Immature natural killer cell (primary cell): ENCODE measurements at regions not wholly inside any gene's neighbourhood (a gene's known extent, or its start where the extent isn't known, plus 50 kb on each side); places are given as distances from the start of the nearest gene placed in this dataset.
"Not testable (repeated sequence)": the region's sequence is repeated elsewhere in the genome, so short reads cannot be mapped to it uniquely, and the experiment has no call there.

Experiments used
- DNase-seq, 3 donors: peaks; one replicate each; pipeline ENCODE4 v3.0.0; 2022; ENCODE audit warnings: mixed read lengths in 1 of 3
- H3K27ac Mint-ChIP-seq, 6 donors: one replicate each; pipeline ENCODE4 v1.8.0; 2020; ENCODE audit warnings: mixed read lengths in 6 of 6, mild to moderate bottlenecking in 5 of 6, inconsistent platforms in 4 of 6, moderate library complexity in 3 of 6
- H3K27me3 Mint-ChIP-seq, 3 donors: one replicate each; pipeline ENCODE4 v1.8.0; 2020 to 2021; ENCODE audit warnings: low read depth in 3 of 3, mild to moderate bottlenecking in 3 of 3, mixed read lengths in 3 of 3, moderate library complexity in 3 of 3, inconsistent platforms in 1 of 3
- H3K36me3 Mint-ChIP-seq, 3 donors: one replicate each; pipeline ENCODE4 v1.8.0; 2020; ENCODE audit warnings: mixed read lengths in 3 of 3, inconsistent platforms in 2 of 3, mild to moderate bottlenecking in 2 of 3
- H3K4me1 Mint-ChIP-seq, 2 donors: one replicate each; pipeline ENCODE4 v1.8.0; 2020; ENCODE audit warnings: inconsistent platforms in 2 of 2, mild to moderate bottlenecking in 2 of 2, mixed read lengths in 2 of 2, moderate library complexity in 1 of 2
- H3K4me3 Mint-ChIP-seq, 5 donors: one replicate each; pipeline ENCODE4 v1.8.0; 2020; ENCODE audit warnings: mild to moderate bottlenecking in 5 of 5, mixed read lengths in 5 of 5, inconsistent platforms in 3 of 5, moderate library complexity in 3 of 5
- H3K9me3 Mint-ChIP-seq, 6 donors: one replicate each; pipeline ENCODE4 v1.8.0; 2020; ENCODE audit warnings: mild to moderate bottlenecking in 6 of 6, mixed read lengths in 6 of 6, inconsistent platforms in 4 of 6, moderate library complexity in 3 of 6

DNA sequence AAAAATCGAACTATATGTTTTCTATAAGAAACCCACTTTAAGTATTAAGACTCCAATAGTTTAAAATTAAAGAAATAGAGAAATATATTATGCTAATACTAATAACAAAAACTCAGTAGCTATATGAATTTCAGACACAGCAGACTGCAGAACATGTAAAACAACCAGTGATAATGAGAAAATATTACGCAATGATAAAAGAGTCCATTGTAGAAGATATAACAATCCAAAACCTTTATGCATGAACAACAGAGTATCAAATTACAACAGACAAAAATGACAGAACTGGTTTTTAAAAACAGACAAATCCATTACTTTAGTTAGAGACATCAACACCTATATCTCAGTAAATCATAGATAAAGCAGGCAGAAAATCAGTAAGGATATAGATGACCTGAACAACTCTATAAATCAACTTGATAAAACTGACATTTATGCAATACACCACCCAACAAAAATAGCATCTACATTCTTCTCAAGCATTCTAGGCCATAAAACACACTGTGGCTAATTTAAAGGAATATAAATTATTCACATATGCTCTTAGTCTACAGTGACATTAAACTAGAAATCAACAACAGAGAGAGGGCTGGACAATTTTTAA lies 669.5 kb upstream of the GHITM start:
- Mint-ChIP-seq H3K27me3 (no peaks in the 10 kb centered on the region), H3K4me1 (no peaks in the 10 kb centered on the region), H3K4me3 (no peak overlapping the region), H3K9me3 (peaks cover 8 to 31% (median 11%) of the 10 kb centered on the region in 6 donors), H3K27ac (no peak overlapping the region), H3K36me3 (peaks cover 0 to 2% (median 0%) of the 10 kb centered on the region in 3 donors)
- DNase-seq: no peak

DNA sequence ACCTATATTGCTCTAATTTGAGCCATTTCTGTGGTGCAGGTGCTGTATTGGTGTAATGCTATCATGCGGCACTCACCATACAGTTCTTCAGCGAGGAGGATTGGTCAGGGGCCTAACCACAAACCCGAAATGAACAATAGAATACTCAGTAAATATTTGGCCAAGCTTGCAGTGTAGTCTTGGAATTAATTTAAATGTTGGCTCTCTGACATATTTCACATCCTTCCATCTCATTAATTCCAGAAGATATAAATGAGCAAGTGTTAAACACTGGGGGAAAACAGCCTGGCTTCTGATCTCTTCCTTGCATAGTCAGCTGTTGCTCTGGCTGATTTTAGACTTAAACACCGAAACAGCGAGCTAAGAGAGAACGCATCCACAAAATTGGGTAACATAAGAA lies 663.1 kb upstream of the GHITM start:
- H3K4me3 Mint-ChIP-seq: no peak overlapping the region
- H3K27me3 Mint-ChIP-seq: peaks cover 0 to 2% (median 0%) of the 10 kb centered on the region in 3 donors
- peaks cover 4 to 37% (median 9%) of the 10 kb centered on the region in 6 donors for H3K9me3 Mint-ChIP-seq
- H3K27ac Mint-ChIP-seq: no peak overlapping the region
- H3K36me3 Mint-ChIP-seq: no peaks in the 10 kb centered on the region
- no peaks in the 10 kb centered on the region for H3K4me1 Mint-ChIP-seq
- DNase-seq: no peak

DNA sequence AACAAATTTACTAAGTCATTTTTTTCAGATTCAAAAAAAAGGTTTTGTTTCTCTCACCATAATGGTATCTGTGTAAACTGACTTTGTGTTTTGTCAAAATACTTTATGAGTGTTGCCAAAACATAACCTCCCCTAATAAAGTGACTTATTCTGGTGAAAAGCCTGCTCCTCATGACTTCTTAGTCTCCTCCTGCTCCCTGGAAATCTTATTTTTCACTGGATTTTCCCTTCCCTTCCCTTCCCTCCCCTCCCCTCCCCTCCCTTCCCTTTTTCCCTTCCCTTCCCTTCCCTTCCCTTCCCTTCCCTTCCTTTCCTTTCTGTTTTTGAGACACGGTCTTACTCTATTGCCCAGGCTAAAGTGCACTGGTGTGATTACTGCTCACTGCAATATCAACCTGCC lies 650.1 kb upstream of the GHITM start:
- H3K4me3 Mint-ChIP-seq: no peak overlapping the region
- no peaks in the 10 kb centered on the region for H3K27me3 Mint-ChIP-seq
- peaks cover 4 to 44% (median 10%) of the 10 kb centered on the region in 6 donors for H3K9me3 Mint-ChIP-seq
- no peak overlapping the region for H3K27ac Mint-ChIP-seq
- H3K36me3 Mint-ChIP-seq: peaks cover 0 to 3% (median 0%) of the 10 kb centered on the region in 3 donors
- no peak for DNase-seq
- no peaks in the 10 kb centered on the region for H3K4me1 Mint-ChIP-seq

DNA sequence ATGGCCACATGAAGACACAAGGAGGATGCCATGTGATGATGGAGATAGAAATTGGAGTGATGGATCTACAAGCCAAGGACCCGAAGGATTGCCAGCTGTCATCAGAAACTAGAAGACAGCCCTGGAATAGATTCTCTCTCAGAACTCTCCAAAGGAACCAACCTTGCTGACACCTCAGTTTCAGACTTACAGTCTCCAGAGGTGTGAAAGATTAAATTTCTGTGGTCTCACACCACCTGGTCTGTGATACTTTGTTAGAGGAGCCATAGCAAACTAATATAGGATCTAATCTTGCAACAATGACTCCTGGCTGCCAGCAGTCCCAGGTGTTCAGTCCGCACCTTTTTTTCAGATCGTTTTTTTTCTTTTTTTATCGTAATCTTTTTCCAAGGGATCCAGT lies 647.3 kb upstream of the GHITM start:
- Mint-ChIP-seq H3K4me1 (no peaks in the 10 kb centered on the region), H3K27me3 (no peaks in the 10 kb centered on the region), H3K9me3 (peaks cover 4 to 54% (median 16%) of the 10 kb centered on the region in 6 donors), H3K27ac (no peak overlapping the region), H3K36me3 (peaks cover 0 to 3% (median 0%) of the 10 kb centered on the region in 3 donors), H3K4me3 (no peak overlapping the region)
- no peak for DNase-seq

DNA sequence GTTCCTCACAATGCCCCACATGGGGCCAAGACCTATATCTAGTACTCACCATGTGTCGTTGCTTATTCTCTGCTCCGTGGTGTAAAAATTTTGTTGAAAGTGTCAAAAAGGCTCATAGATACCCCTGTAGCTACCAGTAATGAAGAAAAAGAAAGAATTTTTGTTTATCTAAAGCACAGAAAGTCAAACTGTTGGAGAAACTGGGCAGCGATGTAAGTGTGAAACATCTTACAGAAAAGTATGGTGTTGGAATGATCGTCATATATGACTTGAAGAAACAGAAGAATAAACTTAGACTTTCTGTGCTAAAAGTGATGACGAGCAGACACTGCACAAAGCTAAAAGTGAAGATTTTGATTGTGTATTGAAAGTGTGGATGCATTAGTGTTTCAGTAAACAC lies 626.6 kb upstream of the GHITM start:
- Mint-ChIP-seq H3K27ac (no peak overlapping the region), H3K4me3 (no peak overlapping the region), H3K27me3 (no peaks in the 10 kb centered on the region), H3K9me3 (peaks cover 1 to 37% (median 20%) of the 10 kb centered on the region in 6 donors), H3K36me3 (no peaks in the 10 kb centered on the region), H3K4me1 (no peaks in the 10 kb centered on the region)
- no peak for DNase-seq

DNA sequence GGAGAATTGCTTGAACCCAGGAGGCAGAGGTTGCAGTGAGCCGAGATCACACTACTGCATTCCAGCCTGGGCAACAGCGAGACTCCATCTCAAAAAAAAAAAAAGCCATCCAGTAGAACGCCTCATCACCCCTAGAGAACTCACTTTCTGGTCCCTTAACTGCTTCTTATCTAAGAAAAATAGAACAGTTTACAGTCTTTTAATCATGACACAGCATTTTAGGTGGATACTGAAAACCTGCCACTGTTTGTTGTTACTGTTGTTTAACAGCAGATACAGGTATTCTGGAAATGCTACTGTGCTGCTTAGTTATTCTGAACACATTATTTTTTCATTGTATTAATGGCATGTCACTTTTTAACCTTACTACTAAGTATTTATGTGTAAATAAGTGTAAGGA lies 624.3 kb upstream of the GHITM start:
- Mint-ChIP-seq H3K4me1 (no peaks in the 10 kb centered on the region), H3K27me3 (no peaks in the 10 kb centered on the region), H3K4me3 (no peak overlapping the region), H3K27ac (no peak overlapping the region), H3K36me3 (no peaks in the 10 kb centered on the region), H3K9me3 (peaks cover 0 to 37% (median 24%) of the 10 kb centered on the region in 6 donors)
- no peak for DNase-seq

DNA sequence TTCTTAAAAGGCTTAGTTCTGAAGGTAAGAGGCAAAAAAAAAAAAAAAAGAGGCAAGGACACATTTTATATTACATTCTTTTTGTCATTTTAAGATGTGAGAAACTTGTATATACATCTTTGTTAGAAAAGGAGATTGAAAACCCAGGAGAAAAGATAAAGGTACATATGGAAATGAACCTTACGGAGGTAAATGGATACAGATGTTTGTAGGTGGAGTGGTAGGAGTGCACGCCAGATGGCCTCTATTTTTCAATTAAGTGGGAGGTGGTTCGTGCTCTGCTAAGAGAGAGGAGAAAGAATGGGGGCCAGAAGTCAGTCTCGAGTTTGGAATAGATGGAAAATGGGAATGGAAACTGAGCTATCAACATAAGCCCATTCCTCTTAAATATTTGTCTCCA lies 622.5 kb upstream of the GHITM start:
- Mint-ChIP-seq H3K27me3 (no peaks in the 10 kb centered on the region), H3K36me3 (no peaks in the 10 kb centered on the region), H3K4me3 (no peak overlapping the region), H3K9me3 (peaks cover 6 to 36% (median 21%) of the 10 kb centered on the region in 6 donors), H3K4me1 (no peaks in the 10 kb centered on the region), H3K27ac (no peak overlapping the region)
- DNase-seq: no peak

DNA sequence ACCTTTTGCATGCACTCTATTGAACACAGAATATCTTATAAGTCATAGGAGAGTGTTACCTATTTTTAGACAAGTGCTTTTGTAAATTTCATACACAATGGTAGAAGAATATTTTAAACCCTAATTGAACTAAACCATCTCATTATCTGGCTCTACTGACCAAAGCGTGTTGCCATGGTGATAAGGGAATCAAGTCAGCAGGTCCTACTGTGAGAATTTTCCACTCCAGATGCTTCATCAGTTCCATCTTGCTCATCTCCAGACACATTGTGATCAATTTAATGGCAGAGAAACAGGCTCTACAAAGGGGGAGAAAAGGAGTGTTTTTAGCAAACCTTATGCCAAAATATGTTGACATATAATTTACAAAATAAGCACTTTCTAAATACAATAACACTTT lies 621.9 kb upstream of the GHITM start:
- no peak overlapping the region for H3K4me3 Mint-ChIP-seq
- H3K27me3 Mint-ChIP-seq: no peaks in the 10 kb centered on the region
- H3K27ac Mint-ChIP-seq: no peak overlapping the region
- no peak for DNase-seq
- H3K9me3 Mint-ChIP-seq: peaks cover 7 to 34% (median 21%) of the 10 kb centered on the region in 6 donors
- no peaks in the 10 kb centered on the region for H3K36me3 Mint-ChIP-seq
- no peaks in the 10 kb centered on the region for H3K4me1 Mint-ChIP-seq

DNA sequence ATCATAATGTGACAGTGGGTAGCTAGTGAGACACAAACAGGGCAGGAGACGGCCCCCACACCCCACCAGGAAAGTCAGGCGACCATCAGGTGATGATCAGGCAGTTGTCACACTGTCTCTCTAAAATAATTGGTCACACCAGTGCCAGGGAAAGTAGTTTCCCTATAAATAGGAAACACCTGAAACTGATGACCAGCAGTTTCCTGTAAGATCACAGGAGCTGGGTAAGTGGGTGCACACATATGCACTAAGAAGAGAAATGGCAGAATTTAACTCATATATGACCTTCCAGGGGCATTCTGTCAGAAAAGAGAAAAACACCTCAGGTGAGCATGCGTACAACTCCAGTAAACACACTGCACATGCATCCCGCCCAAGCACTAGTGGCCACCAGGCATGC lies 620.5 kb upstream of the GHITM start:
- no peak for DNase-seq
- Mint-ChIP-seq H3K27me3 (no peaks in the 10 kb centered on the region), H3K36me3 (no peaks in the 10 kb centered on the region), H3K27ac (no peak overlapping the region), H3K4me3 (no peak overlapping the region), H3K4me1 (no peaks in the 10 kb centered on the region), H3K9me3 (peaks cover 7 to 33% (median 18%) of the 10 kb centered on the region in 6 donors)

DNA sequence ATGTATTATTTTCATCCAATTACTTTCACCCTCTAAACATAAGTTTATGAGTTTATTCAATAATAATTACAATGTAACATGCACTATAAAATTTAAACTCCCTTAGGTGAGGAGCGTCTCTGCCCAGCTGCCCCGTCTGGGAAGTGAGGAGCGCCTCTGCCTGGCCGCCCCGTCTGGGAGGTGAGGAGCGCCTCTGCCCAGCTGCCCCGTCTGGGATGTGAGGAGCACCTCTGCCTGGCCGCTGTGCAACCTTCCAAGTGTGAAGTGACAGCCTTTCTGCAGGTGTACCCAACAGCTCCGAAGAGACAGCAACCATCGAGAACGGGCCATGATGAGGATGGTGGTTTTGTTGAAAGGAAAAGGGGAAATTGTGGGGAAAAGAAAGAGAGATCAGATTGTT lies 618.9 kb upstream of the GHITM start:
- H3K36me3 Mint-ChIP-seq, DNase-seq, H3K4me3 Mint-ChIP-seq, H3K27me3 Mint-ChIP-seq, H3K4me1 Mint-ChIP-seq, H3K27ac Mint-ChIP-seq: not testable (repeated sequence)
- peaks cover 8 to 39% (median 21%) of the 10 kb centered on the region in 6 donors for H3K9me3 Mint-ChIP-seq

DNA sequence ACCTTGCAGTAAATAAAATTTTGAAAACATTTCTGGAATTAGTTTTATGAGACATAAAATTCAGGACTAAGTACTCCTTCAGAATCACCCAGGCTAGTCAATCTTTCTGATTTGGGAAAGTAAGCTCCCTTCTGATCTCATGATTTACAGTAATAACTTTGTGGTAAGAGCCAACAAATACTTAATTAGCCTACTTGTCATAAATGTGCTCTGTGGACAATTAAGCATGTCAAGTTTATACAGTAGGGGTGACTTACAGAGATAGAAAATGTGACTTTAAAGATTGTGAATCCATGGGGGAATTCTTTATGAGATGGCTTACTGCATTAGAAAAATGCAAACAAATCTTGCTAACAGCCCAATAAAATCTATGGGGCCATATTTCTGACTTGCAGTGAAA lies 616.9 kb upstream of the GHITM start:
- peaks cover 13 to 43% (median 22%) of the 10 kb centered on the region in 6 donors for H3K9me3 Mint-ChIP-seq
- DNase-seq: no peak
- no peak overlapping the region for H3K4me3 Mint-ChIP-seq
- no peaks in the 10 kb centered on the region for H3K4me1 Mint-ChIP-seq
- no peak overlapping the region for H3K27ac Mint-ChIP-seq
- H3K36me3 Mint-ChIP-seq: no peaks in the 10 kb centered on the region
- peaks cover 0 to 1% (median 0%) of the 10 kb centered on the region in 3 donors for H3K27me3 Mint-ChIP-seq

DNA sequence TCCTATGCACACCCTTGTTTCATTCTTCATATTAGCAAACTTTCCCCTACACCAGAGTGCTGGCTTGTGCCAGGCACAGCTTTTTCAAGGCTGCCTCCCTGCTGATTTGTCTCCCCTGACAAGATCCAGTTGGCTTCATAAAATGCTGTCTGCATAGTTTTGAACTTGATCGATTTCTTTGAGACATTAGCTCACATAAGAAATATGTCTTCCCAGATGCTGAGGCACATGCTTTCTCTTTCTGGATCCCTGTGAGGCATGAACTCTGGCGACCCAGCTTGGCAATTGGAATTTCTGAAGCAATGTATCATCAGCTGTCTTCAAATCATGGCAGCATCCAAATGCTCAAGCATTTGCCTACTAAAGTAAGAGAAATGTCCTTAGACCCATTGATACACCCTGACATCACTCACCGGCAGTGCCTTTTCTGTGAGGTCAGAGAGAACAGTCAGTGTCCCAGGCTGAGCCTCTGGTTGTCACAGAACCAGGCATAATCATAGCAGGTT lies 616.4 kb upstream of the GHITM start:
- no peak overlapping the region for H3K27ac Mint-ChIP-seq
- no peak for DNase-seq
- no peaks in the 10 kb centered on the region for H3K36me3 Mint-ChIP-seq
- H3K9me3 Mint-ChIP-seq: peaks cover 17 to 47% (median 24%) of the 10 kb centered on the region in 6 donors
- H3K27me3 Mint-ChIP-seq: peaks cover 0 to 3% (median 0%) of the 10 kb centered on the region in 3 donors
- no peaks in the 10 kb centered on the region for H3K4me1 Mint-ChIP-seq
- no peak overlapping the region for H3K4me3 Mint-ChIP-seq

DNA sequence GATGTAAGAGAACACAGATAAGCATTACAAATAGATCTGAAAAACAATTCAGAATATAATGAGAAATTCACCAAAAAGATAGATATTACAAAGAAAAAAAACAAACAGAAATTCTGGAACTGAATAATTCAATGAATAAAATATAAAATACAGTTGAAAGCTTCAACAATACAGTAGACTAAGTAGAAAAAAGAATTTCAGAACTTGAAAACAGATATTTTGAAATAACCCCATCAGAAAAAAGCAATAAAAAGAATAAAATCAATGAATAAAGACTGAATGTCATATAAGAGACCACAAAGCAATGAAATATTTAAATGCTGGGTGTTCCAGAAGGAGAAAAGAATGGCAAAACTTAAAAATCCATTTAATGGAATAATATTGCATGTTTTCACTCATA lies 611.4 kb upstream of the GHITM start:
- H3K9me3 Mint-ChIP-seq: peaks cover 13 to 51% (median 21%) of the 10 kb centered on the region in 6 donors
- H3K27me3 Mint-ChIP-seq: peaks cover 0 to 3% (median 0%) of the 10 kb centered on the region in 3 donors
- no peak for DNase-seq
- no peak overlapping the region for H3K27ac Mint-ChIP-seq
- H3K4me1 Mint-ChIP-seq: no peaks in the 10 kb centered on the region
- H3K36me3 Mint-ChIP-seq: no peaks in the 10 kb centered on the region
- H3K4me3 Mint-ChIP-seq: no peak overlapping the region

DNA sequence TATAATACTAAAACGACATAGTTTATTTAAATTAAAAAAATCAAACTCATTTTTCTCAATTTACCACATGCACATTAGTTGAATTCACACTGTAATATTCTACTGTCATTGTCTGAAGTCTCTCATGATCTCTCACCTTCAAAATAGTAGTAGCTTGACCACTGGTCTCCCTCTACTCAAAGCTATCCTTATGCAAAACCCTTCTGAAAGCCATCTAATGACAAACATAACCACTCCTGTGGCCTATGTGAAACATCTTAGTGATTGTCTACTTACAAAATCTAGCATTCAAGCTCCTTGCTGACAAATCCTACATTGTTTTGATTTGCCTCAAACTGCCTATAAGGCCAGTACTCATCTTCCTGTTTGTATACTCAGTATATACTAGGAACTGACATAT lies 606.0 kb upstream of the GHITM start:
- Mint-ChIP-seq H3K9me3 (peaks cover under 1 to 29% (median 5%) of the 10 kb centered on the region in 6 donors), H3K27me3 (peaks cover 0 to 2% (median 0%) of the 10 kb centered on the region in 3 donors), H3K36me3 (no peaks in the 10 kb centered on the region), H3K4me3 (no peak overlapping the region), H3K4me1 (no peaks in the 10 kb centered on the region), H3K27ac (no peak overlapping the region)
- DNase-seq: no peak

DNA sequence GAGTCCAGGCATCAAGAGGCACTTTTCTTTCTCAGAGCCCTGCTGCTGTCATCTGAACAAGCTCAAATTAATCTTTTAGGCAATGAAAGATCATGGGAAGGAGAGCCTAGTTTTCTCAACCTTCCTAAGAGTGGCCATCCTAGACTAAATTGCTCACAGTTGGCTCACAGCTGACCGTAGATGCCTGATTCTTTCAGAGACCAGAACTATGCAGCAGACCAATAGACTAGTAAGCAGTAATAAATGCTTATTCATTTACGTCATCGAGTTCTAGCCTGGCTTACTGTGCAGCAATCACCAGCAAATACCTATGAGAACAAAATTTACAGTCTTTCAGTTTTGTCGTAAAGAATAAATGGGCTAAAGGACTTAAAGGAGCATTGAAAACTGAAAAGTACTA lies 602.9 kb upstream of the GHITM start:
- peaks cover 0 to 2% (median 0%) of the 10 kb centered on the region in 3 donors for H3K27me3 Mint-ChIP-seq
- no peak overlapping the region for H3K27ac Mint-ChIP-seq

More for the DNA sequence above, 602.9 kb upstream of the GHITM start:
- H3K36me3 Mint-ChIP-seq: no peaks in the 10 kb centered on the region
- H3K4me1 Mint-ChIP-seq: no peaks in the 10 kb centered on the region
- H3K9me3 Mint-ChIP-seq: peaks cover 0 to 29% (median 7%) of the 10 kb centered on the region in 6 donors
- H3K4me3 Mint-ChIP-seq: no peak overlapping the region
- no peak for DNase-seq
